NOMO-1 (cell line): ENCODE measurements at regions not wholly inside any gene's neighbourhood (a gene's known extent, or its start where the extent isn't known, plus 50 kb on each side); places are given as distances from the start of the nearest gene placed in this dataset.
"Not testable (repeated sequence)": the region's sequence is repeated elsewhere in the genome, so short reads cannot be mapped to it uniquely, and the experiment has no call there.

Experiments used
- DNase-seq, 2 experiments: peaks; one replicate each; lab custom pipeline; 2025; ENCODE audit not compliant: unreplicated experiment in 2 of 2; lab: John Stamatoyannopoulos, UW

DNA sequence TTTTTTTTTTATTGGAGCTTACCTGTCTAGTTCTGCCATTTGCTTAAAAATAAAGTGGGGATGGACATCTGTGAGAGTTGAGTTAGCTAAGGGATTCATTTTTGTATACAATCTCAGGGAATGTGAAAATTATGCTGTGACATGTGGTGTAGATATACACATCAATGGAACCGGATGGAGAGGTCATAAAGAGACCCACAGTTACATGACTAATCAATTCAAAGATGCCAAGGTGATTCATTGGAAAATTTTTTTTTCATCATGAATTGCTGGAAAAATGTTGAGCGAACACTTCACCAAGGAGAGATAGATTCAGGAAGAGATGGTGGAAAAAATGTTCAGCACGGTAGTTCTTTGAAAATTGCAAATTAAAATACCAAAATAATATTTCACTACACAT is 605.4 kb upstream of the KIF2B start:
- no peak for DNase-seq

DNA sequence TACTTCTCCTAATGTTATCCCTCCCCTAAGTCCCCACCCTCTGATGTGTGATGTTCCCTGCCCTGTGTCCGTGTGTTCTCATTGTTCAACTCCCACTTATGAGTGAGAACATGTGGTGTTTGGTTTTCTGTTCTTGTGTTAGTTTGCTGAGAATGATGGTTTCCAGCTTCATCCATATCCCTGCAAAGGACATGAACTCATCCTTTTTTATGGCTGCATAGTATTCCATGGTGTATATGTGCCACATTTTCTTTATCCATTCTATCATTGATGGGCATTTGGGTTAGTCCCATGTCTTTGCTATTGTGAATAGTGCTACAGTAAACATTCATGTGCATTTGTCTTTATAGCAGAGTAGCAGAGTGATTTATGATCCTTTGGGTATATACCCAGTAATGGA is 613.8 kb upstream of the KIF2B start:
- not testable (repeated sequence) for DNase-seq

DNA sequence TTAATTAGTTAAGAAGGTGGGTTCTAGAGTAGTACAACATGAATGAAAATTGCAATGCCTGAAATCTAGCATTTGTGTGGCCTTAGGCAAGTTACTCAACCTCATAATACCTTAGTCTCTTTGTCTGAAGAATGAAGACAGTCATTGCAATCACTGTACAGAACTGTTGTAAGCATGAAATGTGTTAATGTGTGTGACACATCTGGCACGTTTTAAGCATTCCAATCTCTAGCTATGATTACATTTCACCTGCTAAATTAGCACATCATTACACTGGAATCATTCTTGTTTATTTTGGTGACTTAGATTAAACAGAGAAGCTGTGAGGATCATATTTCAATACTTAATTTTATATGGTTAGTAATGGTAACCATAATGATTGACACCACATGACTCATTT is 629.7 kb upstream of the KIF2B start:
- DNase-seq, result no peak

DNA sequence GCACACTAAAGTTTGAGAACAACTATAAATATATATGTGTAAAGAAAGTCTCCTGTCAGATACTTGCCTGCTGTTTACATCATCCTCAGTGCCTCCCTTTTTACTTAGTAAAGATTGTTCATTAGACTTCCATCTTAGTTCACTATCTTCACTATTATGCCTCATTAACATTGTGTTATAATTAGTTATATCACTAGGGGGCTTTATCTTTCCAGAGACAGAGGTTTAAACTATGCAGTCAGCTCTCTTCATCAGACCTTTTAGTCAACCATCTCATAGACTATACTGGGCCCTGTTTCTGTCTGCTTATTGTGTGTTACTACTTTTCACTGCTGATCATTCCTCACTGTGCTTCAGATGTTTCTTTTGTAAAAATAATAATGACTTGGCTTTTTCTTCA is 630.8 kb upstream of the KIF2B start:
- peak in 1 of 2 experiments; percentile 3 for DNase-seq

GRCh38 chr17:53186001-53186400 is 636.7 kb upstream of the KIF2B start:
- no peak for DNase-seq

DNA sequence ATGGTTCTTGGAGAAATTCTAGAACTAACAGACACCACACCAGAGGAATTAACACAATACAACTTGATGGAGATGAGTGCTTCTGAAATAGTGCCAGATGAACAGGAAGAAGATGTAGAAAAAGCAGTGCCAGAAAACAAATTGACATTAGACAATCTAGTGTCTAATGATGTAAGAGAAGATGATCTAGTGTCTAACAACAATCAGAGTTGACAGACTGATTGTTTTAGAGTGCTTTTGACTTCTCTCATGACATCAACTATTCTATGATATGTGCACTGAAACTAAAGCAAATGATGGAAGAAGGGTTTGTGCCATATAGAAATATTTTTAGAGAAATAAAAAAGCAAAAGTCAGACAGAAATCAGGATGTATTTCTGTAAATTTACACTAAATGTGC is 646.1 kb upstream of the KIF2B start:
- DNase-seq, result no peak

- no peak for DNase-seq
Observed at GRCh38 chr17:53168413-53168812, 654.3 kb upstream of the KIF2B start.

DNA sequence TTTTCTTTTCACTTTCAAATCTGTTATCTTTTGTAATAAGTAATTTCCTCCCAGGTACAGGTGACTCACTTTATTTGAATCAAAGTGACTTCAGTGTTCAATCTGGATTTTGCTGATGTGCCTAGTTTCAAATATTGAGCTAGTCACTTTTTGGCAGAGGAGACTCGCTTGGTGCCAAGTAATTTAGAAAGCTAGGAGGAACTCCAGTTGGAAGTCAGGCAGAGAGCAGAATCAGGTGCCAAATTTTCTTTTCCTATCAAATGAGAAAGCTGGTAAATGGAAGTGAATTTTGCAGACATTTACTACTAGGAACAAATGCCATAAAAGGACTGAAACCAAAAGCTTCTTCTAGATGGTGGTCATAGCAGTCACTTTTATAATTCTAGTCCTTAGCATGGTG is 656.0 kb upstream of the KIF2B start:
- no peak for DNase-seq

DNA sequence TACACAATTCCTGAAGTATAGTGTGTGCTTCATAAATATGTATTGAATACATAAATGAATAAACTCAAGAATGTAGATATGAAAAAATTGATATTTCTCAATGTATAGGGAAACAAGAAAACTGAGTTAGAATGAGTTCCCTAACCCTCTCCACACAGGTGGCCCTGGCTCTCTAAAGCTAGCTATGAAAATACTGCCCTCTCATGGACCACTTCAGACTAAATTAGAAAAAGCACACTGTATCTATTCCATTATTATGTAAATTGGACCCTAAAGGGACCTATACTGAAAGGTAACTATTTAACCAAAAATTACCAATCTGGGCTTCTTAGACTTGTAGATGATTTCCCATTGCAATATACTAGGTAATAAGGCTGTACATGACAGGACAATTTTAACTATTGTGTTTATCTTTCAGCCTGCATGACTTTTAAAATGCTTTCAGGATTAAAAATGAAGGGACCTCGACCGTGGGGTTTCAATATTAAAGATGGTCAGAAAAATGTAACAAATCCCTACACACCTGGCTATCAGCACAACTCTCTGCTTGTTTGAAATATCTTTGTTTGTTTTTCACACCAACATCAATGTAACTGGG is 672.5 kb upstream of the KIF2B start:
- no peak for DNase-seq

DNA sequence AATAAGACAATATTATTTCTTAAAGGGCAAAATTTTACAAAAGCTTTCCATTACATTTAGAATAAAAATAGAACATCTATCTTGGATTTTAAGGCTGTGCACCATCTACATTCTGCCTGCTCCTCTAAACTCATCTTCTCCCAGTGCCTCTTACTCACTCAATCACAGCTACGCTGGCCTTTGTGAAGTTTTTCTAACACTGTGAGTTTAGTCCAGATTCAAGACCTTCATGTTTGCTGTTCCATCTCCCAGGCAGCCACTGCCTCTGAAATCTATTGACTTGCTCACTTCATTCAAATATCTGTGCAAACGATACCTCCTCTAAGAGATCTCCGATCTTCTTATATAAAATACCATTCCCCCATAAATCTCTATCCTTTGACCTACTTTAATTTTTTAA is 673.4 kb upstream of the KIF2B start:
- no peak for DNase-seq

DNA sequence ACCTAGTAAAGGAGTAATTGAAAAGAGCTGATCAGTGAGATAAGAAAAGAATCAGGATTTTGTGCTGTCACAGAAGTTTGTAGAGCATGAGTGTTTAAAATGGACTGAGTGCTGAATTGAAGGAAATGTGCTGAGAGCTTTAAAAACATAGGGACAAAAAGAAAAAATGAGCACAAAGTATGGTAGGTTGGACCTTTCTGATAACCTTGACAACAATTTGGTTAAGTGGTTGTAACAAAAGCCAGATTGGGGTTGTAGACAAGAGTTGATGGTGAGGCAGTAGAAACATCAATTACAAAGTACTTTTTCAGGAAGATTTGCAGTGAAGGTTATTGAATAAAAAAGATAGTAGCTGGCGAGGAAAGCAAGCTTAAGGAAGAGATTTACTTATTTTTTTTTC is 674.7 kb upstream of the KIF2B start:
- no peak for DNase-seq

DNA sequence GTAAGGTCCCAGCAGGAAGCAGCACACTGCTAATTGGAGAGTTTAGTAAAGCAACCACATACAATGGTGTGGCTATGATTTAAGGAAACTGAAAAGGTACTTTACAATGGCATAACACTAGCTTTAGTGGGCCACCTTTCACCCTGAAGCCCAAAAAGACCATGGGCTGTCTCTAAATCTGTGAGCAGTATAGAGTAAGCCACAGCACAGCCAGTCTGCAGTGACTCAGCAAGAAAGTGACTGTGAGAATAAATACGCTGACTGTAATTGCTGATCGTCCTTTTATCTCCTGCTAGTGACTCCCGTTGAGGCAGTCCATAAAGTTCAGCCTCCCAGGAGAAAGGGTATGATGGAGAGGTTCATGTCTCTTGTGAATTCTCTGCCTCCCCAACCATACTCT is 679.8 kb upstream of the KIF2B start:
- no peak for DNase-seq

- DNase-seq, result no peak
Observed at GRCh38 chr17:53141731-53142130, 681.0 kb upstream of the KIF2B start.

DNA sequence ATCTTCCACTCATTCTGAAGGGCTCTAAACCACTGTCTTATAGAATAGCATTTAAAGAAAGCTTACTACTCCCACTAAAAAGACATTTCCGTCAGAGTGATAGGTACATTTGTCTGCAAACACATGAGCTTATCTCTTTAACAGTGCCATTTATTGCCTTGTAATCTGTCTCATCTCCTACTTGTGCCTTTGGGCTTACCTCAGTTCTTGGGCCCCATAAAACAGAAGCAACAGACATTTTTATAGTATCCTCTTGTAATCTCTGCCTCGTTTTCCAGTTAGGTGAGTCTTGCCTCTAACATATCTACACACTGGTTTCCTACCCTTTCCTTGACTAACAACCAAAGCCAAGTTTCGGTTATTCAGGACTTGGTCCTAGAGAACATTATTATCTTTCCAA is 681.4 kb upstream of the KIF2B start:
- DNase-seq, result no peak

DNA sequence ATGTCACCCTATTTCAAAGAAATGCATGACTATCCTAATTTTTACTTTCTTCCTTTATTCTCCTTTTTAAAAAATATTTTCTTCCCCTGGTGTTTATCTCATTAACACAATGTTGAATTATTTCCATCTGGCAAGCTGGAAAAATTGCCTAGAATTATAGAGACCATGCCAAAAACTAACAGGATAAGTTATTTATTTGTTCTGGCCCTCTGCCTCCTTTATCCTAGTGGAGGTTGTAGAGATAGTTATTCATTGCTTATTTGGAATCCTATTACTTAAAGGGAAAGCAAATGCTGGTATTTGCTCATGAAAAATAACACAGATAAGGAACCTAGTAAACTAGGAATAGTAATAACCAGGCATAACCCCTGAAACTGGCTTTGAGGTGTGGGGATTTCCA is 684.9 kb upstream of the KIF2B start:
- no peak for DNase-seq

DNA sequence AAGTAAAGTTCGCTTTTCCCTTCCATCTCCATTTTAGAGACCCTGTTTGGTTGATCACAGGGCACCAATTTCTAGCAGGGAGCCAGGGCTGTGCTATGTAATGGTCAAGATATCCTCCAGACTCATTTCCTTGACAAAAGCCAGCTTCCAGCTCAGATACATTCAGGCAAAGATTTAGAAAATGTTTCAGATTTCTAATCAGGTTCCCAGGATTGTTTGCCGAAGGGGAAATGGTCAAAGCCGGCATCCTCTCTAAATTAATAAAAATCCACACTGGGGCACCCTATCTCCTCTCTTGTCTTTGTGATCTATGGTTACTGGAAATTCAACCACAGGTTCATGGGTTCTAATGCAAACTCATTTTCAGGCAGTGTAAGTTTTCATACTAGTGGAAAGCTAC is 686.8 kb upstream of the KIF2B start:
- DNase-seq, result no peak

- no peak for DNase-seq
Observed at GRCh38 chr17:53134548-53134947, 688.2 kb upstream of the KIF2B start.

GRCh38 chr17:53133876-53134275 is 688.9 kb upstream of the KIF2B start:
- DNase-seq, result no peak

GRCh38 chr17:53129863-53130262 is 692.9 kb upstream of the KIF2B start:
- no peak for DNase-seq

DNA sequence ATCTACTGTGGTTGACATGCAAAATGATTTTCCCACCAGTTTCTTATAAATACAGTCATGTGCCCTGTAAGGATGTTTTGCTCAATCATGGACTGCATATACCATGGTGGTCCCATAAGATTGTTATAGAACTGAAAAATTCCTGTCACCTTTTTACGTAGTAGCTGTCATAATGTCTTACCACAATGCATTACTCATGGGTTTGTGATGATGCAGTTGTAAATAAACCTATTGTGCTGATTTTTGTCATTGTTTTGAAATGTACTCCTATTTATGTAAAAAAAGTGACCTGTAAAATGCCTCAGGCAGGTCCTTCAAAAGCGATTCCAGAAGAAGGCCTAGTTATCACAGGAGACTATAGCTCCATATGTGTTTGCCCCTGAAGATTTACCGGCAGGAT is 695.4 kb upstream of the KIF2B start:
- DNase-seq, result no peak

GRCh38 chr17:53122966-53123365 is 699.8 kb upstream of the KIF2B start:
- DNase-seq, result no peak

- no peak for DNase-seq
Observed at GRCh38 chr17:53119773-53120172, 703.0 kb upstream of the KIF2B start.

GRCh38 chr17:53118948-53119347 is 703.8 kb upstream of the KIF2B start:
- no peak for DNase-seq
